CD4-positive, alpha-beta T cell (primary cell): ENCODE measurements at regions not wholly inside any gene's neighbourhood (a gene's known extent, or its start where the extent isn't known, plus 50 kb on each side); places are given as distances from the start of the nearest gene placed in this dataset.
"Not testable (repeated sequence)": the region's sequence is repeated elsewhere in the genome, so short reads cannot be mapped to it uniquely, and the experiment has no call there.

ENCODE experiments used
- ATAC-seq: fragments of 200-7000 bp; cut with Tn5 transposase; one replicate; pipeline ENCODE4 v1.10.0; 2022; ENCODE audit warnings: mild to moderate bottlenecking; ENCODE audit not compliant: poor library complexity
- CTCF ChIA-PET: fragments of 350-600 bp; sonication (Branson Sonifier 250); formaldehyde crosslinking; loops from one replicate; lab custom pipeline; 2021; ENCODE audit warnings: antibody characterized with exemption, inconsistent platforms; lab: Charles Lee
- POLR2A ChIA-PET: fragments of 350-600 bp; sonication (Branson Sonifier 250); formaldehyde crosslinking; loops from one replicate; lab custom pipeline; 2021; ENCODE audit warnings: antibody characterized with exemption, inconsistent platforms; lab: Charles Lee
- DNase-seq, 14 experiments: peaks; one replicate each; pipeline ENCODE4 v3.0.0-alpha.2; 2013 to 2020; ENCODE audit warnings: mixed read lengths in 2 of 14
- H3K27ac ChIP-seq, 2 donors: one replicate each; pipeline versions ENCODE4 v1.5.1 to v1.7.0; 2013; ENCODE audit warnings: low read length in 2 of 2, low read depth in 1 of 2, mild to moderate bottlenecking in 1 of 2
- H3K27me3 ChIP-seq, 2 experiments: 1 replicate in 1 of 2; 2 replicates in 1 of 2; pipeline versions ENCODE4 v1.6.1 to v1.7.0; 2013; ENCODE audit warnings: low read length in 2 of 2, control low read depth in 1 of 2, mild to moderate bottlenecking in 1 of 2, moderate library complexity in 1 of 2; ENCODE audit not compliant: insufficient read depth in 2 of 2, control insufficient read depth in 1 of 2
- H3K36me3 ChIP-seq: one replicate; pipeline ENCODE4 v1.6.1; 2013; ENCODE audit warnings: low read length, control low read depth; ENCODE audit not compliant: insufficient read depth
- H3K4me1 ChIP-seq: one replicate; pipeline ENCODE4 v1.6.1; 2013; ENCODE audit warnings: low read length, control low read depth; ENCODE audit not compliant: insufficient read depth
- H3K4me3 ChIP-seq: one replicate; pipeline ENCODE4 v1.5.1; 2013; ENCODE audit warnings: mild to moderate bottlenecking, low read length, moderate library complexity
- H3K9me3 ChIP-seq, 2 experiments: 1 replicate in 1 of 2; 2 replicates in 1 of 2; pipeline versions ENCODE4 v1.6.1 to v1.7.0; 2013; ENCODE audit warnings: low read length in 2 of 2, mild to moderate bottlenecking in 2 of 2, control low read depth in 1 of 2, moderate library complexity in 1 of 2; ENCODE audit not compliant: control insufficient read depth in 1 of 2, insufficient read depth in 1 of 2
- H3K27ac Mint-ChIP-seq: one replicate; pipeline ENCODE4 v1.8.0; 2020; ENCODE audit warnings: mixed read lengths
- H3K27me3 Mint-ChIP-seq: one replicate; pipeline ENCODE4 v1.8.0; 2021; ENCODE audit warnings: mixed read lengths
- H3K36me3 Mint-ChIP-seq: one replicate; pipeline ENCODE4 v1.8.0; 2021; ENCODE audit warnings: low read depth, mixed read lengths
- H3K4me1 Mint-ChIP-seq: one replicate; pipeline ENCODE4 v1.8.0; 2021; ENCODE audit warnings: low read depth, mixed read lengths
- H3K4me3 Mint-ChIP-seq: one replicate; pipeline ENCODE4 v1.8.0; 2020; ENCODE audit warnings: mild to moderate bottlenecking, mixed read lengths
- H3K9me3 Mint-ChIP-seq: one replicate; pipeline ENCODE4 v1.8.0; 2020; ENCODE audit warnings: mixed read lengths
- intact Hi-C, 2 experiments: fragments of 100-400 bp; cut with DNase I in 1 of 2; cut with micrococcal nuclease in 1 of 2; formaldehyde crosslinking; loops; one replicate each; pipeline versions ENCODE4 v1.15.1 to v1.9.0; 2023 to 2025; cut with DNase I, micrococcal nuclease
- TF ChIP-seq, protein P1 (sequence below): fragments of 200-600 bp; IDR thresholded peaks from one replicate; pipeline ENCODE4 v1.8.0; 2022; ENCODE audit warnings: antibody characterized with exemption, mild to moderate bottlenecking

DNA sequence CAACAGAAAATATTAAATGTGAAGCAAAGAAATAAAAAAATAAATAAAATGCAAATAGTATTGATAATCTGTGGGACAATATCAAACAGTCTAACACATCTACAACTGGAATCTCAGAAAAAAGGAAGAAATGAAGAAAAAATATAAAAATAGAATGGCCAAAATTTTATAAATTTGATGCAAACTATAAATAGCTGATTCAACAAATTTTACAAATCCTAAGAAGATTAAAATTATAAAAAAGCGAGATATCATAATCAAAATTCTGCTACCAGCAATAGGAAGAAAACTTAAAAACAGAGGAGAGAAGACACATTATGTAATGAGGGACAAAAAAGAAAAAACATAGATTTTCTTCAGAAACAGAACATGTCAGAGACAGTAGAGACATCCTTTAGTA is 129.2 kb upstream of the IRX1 start:
- TF ChIP-seq, protein P1, sequence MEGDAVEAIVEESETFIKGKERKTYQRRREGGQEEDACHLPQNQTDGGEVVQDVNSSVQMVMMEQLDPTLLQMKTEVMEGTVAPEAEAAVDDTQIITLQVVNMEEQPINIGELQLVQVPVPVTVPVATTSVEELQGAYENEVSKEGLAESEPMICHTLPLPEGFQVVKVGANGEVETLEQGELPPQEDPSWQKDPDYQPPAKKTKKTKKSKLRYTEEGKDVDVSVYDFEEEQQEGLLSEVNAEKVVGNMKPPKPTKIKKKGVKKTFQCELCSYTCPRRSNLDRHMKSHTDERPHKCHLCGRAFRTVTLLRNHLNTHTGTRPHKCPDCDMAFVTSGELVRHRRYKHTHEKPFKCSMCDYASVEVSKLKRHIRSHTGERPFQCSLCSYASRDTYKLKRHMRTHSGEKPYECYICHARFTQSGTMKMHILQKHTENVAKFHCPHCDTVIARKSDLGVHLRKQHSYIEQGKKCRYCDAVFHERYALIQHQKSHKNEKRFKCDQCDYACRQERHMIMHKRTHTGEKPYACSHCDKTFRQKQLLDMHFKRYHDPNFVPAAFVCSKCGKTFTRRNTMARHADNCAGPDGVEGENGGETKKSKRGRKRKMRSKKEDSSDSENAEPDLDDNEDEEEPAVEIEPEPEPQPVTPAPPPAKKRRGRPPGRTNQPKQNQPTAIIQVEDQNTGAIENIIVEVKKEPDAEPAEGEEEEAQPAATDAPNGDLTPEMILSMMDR = no peak
- Histone ChIP-seq H3K9me3 (peaks cover 0 to 4% of the 10 kb centered on the region in 2 experiments), H3K27me3 (no peaks in the 10 kb centered on the region), H3K4me1 (no peaks in the 10 kb centered on the region), H3K4me3 (no peak overlapping the region), H3K36me3 (no peaks in the 10 kb centered on the region), H3K27ac (no peak overlapping the region)
- no peak for DNase-seq
- intact Hi-C loops = no loop called here
- CTCF ChIA-PET = no interaction called here
- Mint-ChIP-seq H3K9me3 (peaks cover 5% of the 10 kb centered on the region), H3K36me3 (no peaks in the 10 kb centered on the region), H3K27me3 (no peaks in the 10 kb centered on the region), H3K4me3 (no peak overlapping the region), H3K4me1 (no peaks in the 10 kb centered on the region), H3K27ac (no peak overlapping the region)
- POLR2A ChIA-PET = no interaction called here
- ATAC-seq = no peak

DNA sequence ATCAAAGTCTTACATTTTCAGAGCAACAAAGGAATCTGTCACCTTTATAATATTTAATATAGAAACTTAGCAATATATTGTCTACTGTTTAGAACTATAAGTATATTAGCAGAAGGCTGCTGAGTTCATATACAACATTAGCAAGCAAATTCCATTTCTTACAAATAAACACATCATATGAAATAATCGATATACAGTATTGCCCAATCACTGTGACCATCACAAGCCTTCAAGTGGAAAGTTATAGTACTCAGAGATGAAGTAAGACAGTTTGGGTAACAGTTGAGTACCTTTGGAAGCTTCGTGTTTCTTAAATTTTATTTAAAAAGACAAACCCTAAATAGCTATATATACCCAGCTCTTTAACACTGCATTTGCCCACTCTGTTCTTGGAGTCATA is 135.2 kb upstream of the IRX1 start:
- CTCF ChIA-PET = interaction anchor here (1.3 kb wide), 1 partner anchor 13 kb away, joined by 3 read pairs; no protein-coding TSS in a partner anchor
- ATAC-seq (no peak), DNase-seq (no peak)
- H3K4me1 ChIP-seq = no peaks in the 10 kb centered on the region
- H3K27me3 ChIP-seq = no peaks in the 10 kb centered on the region
- no peak overlapping the region for H3K27ac ChIP-seq
- POLR2A ChIA-PET = no interaction called here
- Mint-ChIP-seq H3K4me1 (no peaks in the 10 kb centered on the region), H3K4me3 (no peak overlapping the region), H3K9me3 (no peaks in the 10 kb centered on the region), H3K27ac (no peak overlapping the region), H3K36me3 (no peaks in the 10 kb centered on the region), H3K27me3 (no peaks in the 10 kb centered on the region)
- no peak overlapping the region for H3K4me3 ChIP-seq
- TF ChIP-seq, protein P1 = no peak
- intact Hi-C loops = no loop called here
- no peaks in the 10 kb centered on the region for H3K36me3 ChIP-seq
- H3K9me3 ChIP-seq = peaks cover 0 to 11% of the 10 kb centered on the region in 2 experiments

DNA sequence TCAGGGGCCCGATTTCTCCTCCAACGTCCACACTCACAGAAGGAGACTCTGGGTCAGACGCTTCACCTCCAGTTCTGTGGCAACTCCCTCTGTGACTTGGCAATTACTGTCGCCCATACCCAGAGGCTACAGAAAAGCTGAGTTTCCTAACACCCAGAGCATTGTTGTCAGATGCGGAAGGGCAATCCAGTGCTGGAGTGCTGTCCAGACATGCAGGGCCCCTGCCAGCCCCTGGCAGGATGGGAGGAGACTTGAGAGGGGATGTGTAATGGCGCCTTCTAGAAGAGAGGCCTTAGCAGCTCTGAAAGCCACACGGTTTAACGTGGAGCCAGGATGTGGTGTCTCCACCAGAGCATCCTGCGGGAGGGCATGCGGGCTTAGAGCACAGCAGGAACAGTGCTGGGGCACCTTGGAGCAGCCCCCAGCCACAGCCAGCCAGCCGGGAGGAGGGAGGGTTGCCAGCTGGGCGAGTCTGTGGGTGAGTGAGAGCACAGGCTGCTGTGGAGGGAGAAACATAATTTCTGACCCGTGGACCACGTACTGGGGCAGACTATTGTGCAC is 139.4 kb upstream of the IRX1 start:
- H3K27ac Mint-ChIP-seq = no peak overlapping the region
- POLR2A ChIA-PET = no interaction called here

DNA sequence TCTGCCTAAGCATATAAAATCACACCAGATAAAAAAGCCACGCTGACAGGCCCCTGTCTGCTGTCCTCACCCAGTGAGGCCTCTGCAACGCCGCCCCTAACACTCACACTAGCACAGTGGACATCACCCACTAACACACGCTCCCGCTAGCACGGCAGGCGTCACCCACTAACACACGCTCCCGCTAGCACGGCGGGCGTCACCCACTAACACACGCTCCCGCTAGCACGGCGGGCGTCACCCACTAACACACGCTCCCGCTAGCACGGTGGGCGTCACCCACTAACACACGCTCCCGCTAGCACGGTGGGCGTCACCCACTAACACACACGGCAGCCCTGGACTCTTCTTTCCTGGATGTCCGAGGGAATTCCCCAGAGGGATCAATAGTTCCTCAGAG is 141.6 kb upstream of the IRX1 start:
- H3K27ac Mint-ChIP-seq, POLR2A ChIA-PET, intact Hi-C loops, H3K27ac ChIP-seq, H3K4me1 ChIP-seq, DNase-seq, H3K9me3 Mint-ChIP-seq, H3K4me3 ChIP-seq, H3K4me3 Mint-ChIP-seq, H3K36me3 ChIP-seq, H3K4me1 Mint-ChIP-seq, H3K36me3 Mint-ChIP-seq, H3K27me3 Mint-ChIP-seq, CTCF ChIA-PET, H3K27me3 ChIP-seq, ATAC-seq: not testable (repeated sequence)
- H3K9me3 ChIP-seq = peaks cover 0 to 31% of the 10 kb centered on the region in 2 experiments

More for the DNA sequence above, 139.4 kb upstream of the IRX1 start:
- Histone ChIP-seq H3K27ac (no peak overlapping the region), H3K4me1 (no peaks in the 10 kb centered on the region), H3K9me3 (peaks cover 0 to 24% of the 10 kb centered on the region in 2 experiments), H3K27me3 (no peaks in the 10 kb centered on the region), H3K4me3 (no peak overlapping the region), H3K36me3 (no peaks in the 10 kb centered on the region)
- ATAC-seq = no peak
- TF ChIP-seq, protein P1 = no peak
- no peaks in the 10 kb centered on the region for H3K36me3 Mint-ChIP-seq
- DNase-seq = no peak
- CTCF ChIA-PET = no interaction called here
- no peaks in the 10 kb centered on the region for H3K27me3 Mint-ChIP-seq
- H3K9me3 Mint-ChIP-seq = no peaks in the 10 kb centered on the region
- intact Hi-C loops = no loop called here
- no peak overlapping the region for H3K4me3 Mint-ChIP-seq
- H3K4me1 Mint-ChIP-seq = no peaks in the 10 kb centered on the region
